Esophagus muscularis mucosa (tissue), 4 donors: ENCODE measurements at regions not wholly inside any gene's neighbourhood (a gene's known extent, or its start where the extent isn't known, plus 50 kb on each side); places are given as distances from the start of the nearest gene placed in this dataset.
A peak's percentile ranks its signal among the peaks of the same experiment; 100 is the strongest.

Experiments used
- DNase-seq: peaks from one replicate; pipeline ENCODE4 v3.0.0-alpha.2; 2017; ENCODE audit errors: extremely low spot score
- H3K27ac ChIP-seq, 4 donors: fragments of 200-600 bp; sonication (generic); replicated peaks in 1 of 4; 1 replicate in 3 of 4; 2 replicates in 1 of 4; pipeline ENCODE4 v1.5.1; 2016 to 2019; ENCODE audit warnings: mild to moderate bottlenecking in 1 of 4
- H3K27me3 ChIP-seq, 4 donors: fragments of 200-600 bp; sonication (generic); one replicate each; pipeline versions ENCODE4 v1.5.1 to v1.6.0; 2016 to 2019
- H3K36me3 ChIP-seq, 4 donors: fragments of 200-600 bp; sonication (generic); one replicate each; pipeline ENCODE4 v1.5.1; 2016 to 2019
- H3K4me1 ChIP-seq, 4 donors: fragments of 200-600 bp; sonication (generic); one replicate each; pipeline ENCODE4 v1.5.1; 2016 to 2019
- H3K4me3 ChIP-seq, 4 donors: fragments of 200-600 bp; sonication (generic); 1 replicate in 2 of 4; 2 replicates in 2 of 4; pipeline ENCODE4 v1.5.1; 2016 to 2019; ENCODE audit warnings: mild to moderate bottlenecking in 4 of 4, moderate library complexity in 1 of 4
- H3K9me3 ChIP-seq, 4 donors: fragments of 200-600 bp; sonication (generic); 1 replicate in 3 of 4; 2 replicates in 1 of 4; pipeline ENCODE4 v1.5.1; 2016 to 2019
- CTCF ChIP-seq, 3 experiments: fragments of 200-600 bp in 2 of 3; fragments of 450-650 bp in 1 of 3; sonication (generic) in 2 of 3; IDR thresholded peaks; one replicate each; pipeline ENCODE4 v1.5.1; 2017 to 2019; ENCODE audit warnings: antibody characterized with exemption in 3 of 3, mild to moderate bottlenecking in 2 of 3, moderate library complexity in 1 of 3
- EP300 ChIP-seq: sonication (generic); formaldehyde crosslinking; IDR thresholded peaks from one replicate; pipeline ENCODE4 v1.6.1; 2017; ENCODE audit warnings: antibody characterized with exemption
- POLR2A ChIP-seq: fragments of 450-650 bp; IDR thresholded peaks from one replicate; pipeline ENCODE4 v1.6.1; 2017; ENCODE audit warnings: antibody characterized with exemption, moderate library complexity, mild to moderate bottlenecking, low read depth
- POLR2AphosphoS5 ChIP-seq, 2 donors: sonication (generic); formaldehyde crosslinking; IDR thresholded peaks; one replicate each; pipeline ENCODE4 v1.6.1; 2017; ENCODE audit warnings: antibody characterized with exemption in 2 of 2
- WGBS: methylation state at CpG from one replicate; pipeline ENCODE4 v1.1.5; 2018; 5-methylcytosine and 5-hydroxymethylcytosine counted together
- intact Hi-C: fragments of 100-400 bp; cut with DNase I; formaldehyde crosslinking; loops from one replicate; pipeline ENCODE4 v1.15.1; 2023

GRCh38 chr3:19046440-19046839 lies 101.9 kb upstream of the KCNH8 start:
- WGBS: 72% methylated on average over 1 of the region's 1 CpG

GRCh38 chr3:19030522-19030839 lies 117.8 kb upstream of the KCNH8 start:
- intact Hi-C loops: no loop called here
- Histone ChIP-seq H3K36me3 (no peaks in the 10 kb centered on the region), H3K4me1 (no peaks in the 10 kb centered on the region), H3K27me3 (no peaks in the 10 kb centered on the region), H3K27ac (no peak overlapping the region), H3K4me3 (no peak overlapping the region), H3K9me3 (no peaks in the 10 kb centered on the region)
- no peak for DNase-seq
- TF ChIP-seq EP300: no peak
- TF ChIP-seq CTCF (IDR thresholded peaks at IDR 0.05): no peak
- no peak for TF ChIP-seq POLR2AphosphoS5 (IDR thresholded peaks at IDR 0.05)
- no peak for TF ChIP-seq POLR2A
- 52% methylated on average over 4 of the region's 4 CpGs for WGBS

More at GRCh38 chr3:19046440-19046839, 101.9 kb upstream of the KCNH8 start:
- DNase-seq: no peak
- TF ChIP-seq EP300 (no peak), CTCF (IDR thresholded peaks at IDR 0.05) (peak in 1 of 3 experiments; percentile 12)
- Histone ChIP-seq H3K36me3 (no peaks in the 10 kb centered on the region), H3K27ac (no peak overlapping the region), H3K27me3 (no peaks in the 10 kb centered on the region), H3K4me1 (no peaks in the 10 kb centered on the region), H3K9me3 (no peaks in the 10 kb centered on the region), H3K4me3 (no peak overlapping the region)
- intact Hi-C loops: loop anchor here (5.0 kb wide), 1 partner anchor 821 kb away; no protein-coding TSS in a partner anchor

DNA sequence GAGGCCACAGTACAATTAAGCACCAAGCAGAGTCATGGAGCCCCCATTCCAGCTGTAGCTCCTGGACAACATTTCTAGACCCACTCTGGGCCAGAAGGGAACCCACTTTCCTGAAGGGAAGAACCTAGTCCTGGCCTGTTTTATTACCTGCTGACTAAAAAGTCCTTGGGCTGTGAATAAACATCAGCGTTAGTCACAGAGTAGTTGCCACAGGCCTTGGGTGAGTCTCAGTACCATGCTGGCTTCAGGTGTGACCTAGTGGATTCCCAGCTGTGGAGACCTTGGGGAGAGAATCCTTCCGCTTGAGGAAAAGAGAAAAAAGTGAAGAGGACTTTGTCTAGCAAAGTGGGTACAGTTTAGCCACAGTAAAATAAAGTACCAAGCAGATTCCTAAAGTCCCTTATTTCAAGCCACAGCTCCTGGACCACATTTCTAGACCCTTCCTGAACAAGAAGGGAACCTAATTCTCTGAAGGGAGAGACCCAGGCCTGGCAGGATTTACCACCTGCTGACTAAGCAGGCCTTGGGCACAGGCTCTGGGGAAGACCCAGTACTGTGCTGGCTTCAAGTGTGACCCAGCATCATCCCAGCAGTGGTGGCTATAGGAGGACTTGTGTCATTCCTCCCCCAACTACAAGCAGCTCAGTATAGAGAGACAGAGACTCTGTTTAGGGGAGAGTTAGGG lies 118.3 kb upstream of the KCNH8 start:
- WGBS: 88% methylated on average over 2 of the region's 2 CpGs
- H3K4me1 ChIP-seq: no peaks in the 10 kb centered on the region
- TF ChIP-seq CTCF (IDR thresholded peaks at IDR 0.05): no peak
- TF ChIP-seq POLR2AphosphoS5 (IDR thresholded peaks at IDR 0.05): no peak
- TF ChIP-seq POLR2A: no peak
- TF ChIP-seq EP300: no peak
- H3K36me3 ChIP-seq: no peaks in the 10 kb centered on the region
- intact Hi-C loops: no loop called here
- H3K9me3 ChIP-seq: no peaks in the 10 kb centered on the region
- DNase-seq: no peak
- H3K27ac ChIP-seq: no peak overlapping the region
- H3K4me3 ChIP-seq: no peak overlapping the region
- H3K27me3 ChIP-seq: no peaks in the 10 kb centered on the region

DNA sequence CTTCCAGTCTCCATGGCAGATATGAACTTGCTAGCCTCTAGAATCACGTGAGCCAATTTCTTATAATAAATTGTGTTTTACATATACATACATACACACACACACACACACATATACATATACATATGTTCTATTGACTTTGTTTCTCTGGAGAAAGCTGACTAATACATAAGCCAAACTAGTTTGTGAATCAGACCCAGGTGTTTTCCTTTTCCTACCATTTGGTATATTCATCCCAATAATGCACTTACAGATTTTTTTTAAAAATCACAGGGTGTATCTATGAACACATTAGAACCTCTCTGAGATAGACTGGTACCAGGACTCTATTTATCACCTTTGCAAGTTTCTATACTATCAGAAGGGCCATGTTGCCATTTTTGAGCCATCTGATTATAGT lies 122.9 kb upstream of the KCNH8 start:
- Histone ChIP-seq H3K4me1 (no peaks in the 10 kb centered on the region), H3K9me3 (no peaks in the 10 kb centered on the region), H3K36me3 (no peaks in the 10 kb centered on the region), H3K27ac (no peak overlapping the region), H3K27me3 (no peaks in the 10 kb centered on the region), H3K4me3 (no peak overlapping the region)
- intact Hi-C loops: no loop called here
- 79% methylated on average over 1 of the region's 1 CpG for WGBS
- TF ChIP-seq CTCF (IDR thresholded peaks at IDR 0.05) (no peak), POLR2AphosphoS5 (IDR thresholded peaks at IDR 0.05) (no peak)
- DNase-seq: no peak

DNA sequence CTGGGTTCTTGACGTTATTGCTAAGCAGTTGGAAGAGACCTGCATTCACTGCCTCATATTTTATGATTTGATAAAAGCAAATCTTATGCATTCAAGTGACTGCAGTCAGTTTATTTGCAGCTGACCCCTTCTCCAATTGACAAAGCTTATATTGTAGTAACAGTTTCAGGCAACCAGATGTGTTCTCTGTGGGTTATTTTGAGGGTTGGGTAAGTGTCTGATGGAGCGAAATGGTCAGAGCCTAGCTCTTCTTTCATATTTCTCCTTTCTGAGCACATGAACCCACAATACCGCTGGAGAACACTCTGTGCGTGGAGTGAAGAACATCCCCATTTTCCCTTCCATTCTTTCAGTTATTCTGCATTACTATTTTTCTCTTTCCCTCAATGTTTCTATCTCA lies 125.8 kb upstream of the KCNH8 start:
- WGBS: 82% methylated on average over 4 of the region's 4 CpGs
- no peak for TF ChIP-seq POLR2AphosphoS5 (IDR thresholded peaks at IDR 0.05)
- TF ChIP-seq POLR2A: no peak
- TF ChIP-seq EP300: no peak
- no peak for TF ChIP-seq CTCF (IDR thresholded peaks at IDR 0.05)
- H3K36me3 ChIP-seq: no peaks in the 10 kb centered on the region
- H3K9me3 ChIP-seq: no peaks in the 10 kb centered on the region
- intact Hi-C loops: no loop called here
- no peaks in the 10 kb centered on the region for H3K4me1 ChIP-seq
- no peaks in the 10 kb centered on the region for H3K27me3 ChIP-seq
- DNase-seq: no peak
- no peak overlapping the region for H3K4me3 ChIP-seq
- H3K27ac ChIP-seq: no peak overlapping the region
